SH-SY5Y (cell line): ENCODE measurements at regions not wholly inside any gene's neighbourhood (a gene's known extent, or its start where the extent isn't known, plus 50 kb on each side); places are given as distances from the start of the nearest gene placed in this dataset.

Experiments used
- GATA2 ChIP-seq: IDR thresholded peaks from 2 replicates; pipeline ENCODE4 v1.6.1; 2011; ENCODE audit warnings: mild to moderate bottlenecking, low read depth, low read length
- GATA3 ChIP-seq: IDR thresholded peaks from 2 replicates; pipeline ENCODE4 v1.6.1; 2011; ENCODE audit warnings: low read depth, mild to moderate bottlenecking, low read length, moderate library complexity

GRCh38 chr10:34029455-34029854 is 695.0 kb upstream of the NRP1 start:
- TF ChIP-seq GATA2 (no peak), GATA3 (no peak)
